GM12878 (cell line): ENCODE measurements at regions not wholly inside any gene's neighbourhood (a gene's known extent, or its start where the extent isn't known, plus 50 kb on each side); places are given as distances from the start of the nearest gene placed in this dataset.

Experiments
- ATAC-seq: fragments of 200-7000 bp; cut with Tn5 transposase; 3 replicates; pipeline ENCODE4 v1.9.1; 2020; ENCODE audit warnings: mild to moderate bottlenecking, moderate library complexity
- BruUV-seq: library from RNA; stranded (reverse); fragments of 400-500 nt; replicated peaks from 2 replicates; lab custom pipeline; 2021; lab: Mats Ljungman, UMichigan
- CTCF ChIA-PET: fragments of 300-600 bp; sonication (Branson Sonifier 250); formaldehyde crosslinking; extraction: SDS; loops from one replicate; lab custom pipeline; 2021; ENCODE audit warnings: inconsistent platforms; lab: Yijun Ruan, JAX
- POLR2A ChIA-PET: fragments of 350-600 bp; formaldehyde crosslinking; extraction: SDS; loops from one replicate; lab custom pipeline; 2021; ENCODE audit warnings: inconsistent platforms; lab: Charles Lee
- RAD21 ChIA-PET: fragments of 300-600 bp; sonication (Branson Sonifier 250); formaldehyde crosslinking; loops from one replicate; lab custom pipeline; 2023; ENCODE audit warnings: antibody characterized with exemption; ENCODE audit not compliant: unreplicated experiment; lab: Charles Lee
- SMC1A ChIA-PET: fragments of 300-600 bp; sonication (Branson Sonifier 250); formaldehyde crosslinking; loops from one replicate; lab custom pipeline; 2023; ENCODE audit not compliant: unreplicated experiment, uncharacterized antibody; lab: Charles Lee
- DNase-seq: peaks from one replicate; pipeline ENCODE4 v3.0.0-alpha.2; 2011; ENCODE audit warnings: low read depth, low spot score
- FAIRE-seq: peaks from 3 replicates; lab custom pipeline; 2011; peaks lifted over from hg19 to GRCh38; lab: Jason Lieb, UNC
- H2AFZ ChIP-seq: 2 replicates; pipeline ENCODE4 v1.6.0; 2011; ENCODE audit warnings: low read depth, low read length, control low read depth; ENCODE audit not compliant: control insufficient read depth
- H3K27ac ChIP-seq: 2 replicates; pipeline ENCODE4 v1.5.1; 2011; ENCODE audit warnings: control low read depth; ENCODE audit not compliant: control insufficient read depth, insufficient read depth
- H3K27me3 ChIP-seq, 2 experiments: replicated peaks in 1 of 2; 2 replicates each; pipeline versions ENCODE4 v1.6.0 to v1.6.1; 2011; ENCODE audit warnings: low read length in 1 of 2; ENCODE audit not compliant: control insufficient read depth in 2 of 2, insufficient read depth in 2 of 2
- H3K36me3 ChIP-seq, 2 experiments: 2 replicates each; pipeline ENCODE4 v1.5.1; 2011; ENCODE audit warnings: low read length in 1 of 2; ENCODE audit not compliant: control insufficient read depth in 2 of 2, insufficient read depth in 2 of 2
- H3K4me1 ChIP-seq: 2 replicates; pipeline ENCODE4 v1.6.1; 2011; ENCODE audit warnings: mild to moderate bottlenecking, low read length, moderate library complexity, mixed read lengths; ENCODE audit not compliant: control insufficient read depth, insufficient read depth
- H3K4me2 ChIP-seq: 2 replicates; pipeline ENCODE4 v1.6.0; 2011; ENCODE audit warnings: control low read depth; ENCODE audit not compliant: control insufficient read depth, insufficient read depth
- H3K4me3 ChIP-seq: fragments of 200-600 bp; sonication (generic); 2 replicates; pipeline ENCODE4 v1.5.1; 2016
- H3K79me2 ChIP-seq: 2 replicates; pipeline ENCODE4 v1.6.0; 2011; ENCODE audit warnings: low read length; ENCODE audit not compliant: control insufficient read depth, insufficient read depth
- H3K9ac ChIP-seq: 2 replicates; pipeline ENCODE4 v1.8.0; 2011; ENCODE audit warnings: low read length, control low read depth, mixed read lengths; ENCODE audit not compliant: control insufficient read depth, insufficient read depth
- H3K9me3 ChIP-seq: replicated peaks from 3 replicates; pipeline ENCODE4 v1.5.1; 2011; ENCODE audit warnings: mild to moderate bottlenecking, low read length; ENCODE audit not compliant: control insufficient read depth, insufficient read depth
- H4K20me1 ChIP-seq: 2 replicates; pipeline ENCODE4 v1.6.0; 2011; ENCODE audit not compliant: control insufficient read depth, insufficient read depth
- HCFC1 ChIP-seq: fragments of 150-350 bp; IDR thresholded peaks from 2 replicates; pipeline ENCODE4 v1.6.1; 2014; ENCODE audit warnings: low read length
- HDAC6 ChIP-seq: fragments of 200-600 bp; sonication (generic); IDR thresholded peaks from one replicate; pipeline ENCODE4 v1.8.0; 2017; ENCODE audit warnings: antibody characterized with exemption; ENCODE audit not compliant: unreplicated experiment
- NR2F1 ChIP-seq: fragments of 450-650 bp; conservative IDR thresholded peaks from 2 replicates; pipeline ENCODE4 v1.6.1; 2017; ENCODE audit warnings: mild to moderate bottlenecking
- RAD51 ChIP-seq: fragments of 450-650 bp; IDR thresholded peaks from 2 replicates; pipeline ENCODE4 v1.6.1; 2016; ENCODE audit warnings: moderate library complexity, mild to moderate bottlenecking, inconsistent platforms
- RFX5 ChIP-seq: IDR thresholded peaks from 2 replicates; pipeline ENCODE4 v1.6.1; 2011; ENCODE audit warnings: low read depth, low read length, improper control_type of control experiment
- in situ Hi-C: fragments of 300-500 bp; cut with MboI; formaldehyde crosslinking; loops from 9 replicates; pipeline ENCODE4 v1.14.3; 2018; ENCODE audit warnings: mixed read lengths
- intact Hi-C: fragments of 100-400 bp; cut with micrococcal nuclease; formaldehyde crosslinking; loops from one replicate; pipeline ENCODE4 v1.14.2; 2022; ENCODE audit not compliant: unreplicated experiment
- TF ChIP-seq, protein P1 (sequence below): IDR thresholded peaks from 2 replicates; pipeline ENCODE4 v1.6.1; 2012; ENCODE audit warnings: improper control_type of control experiment, low read depth, low read length; ENCODE audit not compliant: insufficient replicate concordance

DNA sequence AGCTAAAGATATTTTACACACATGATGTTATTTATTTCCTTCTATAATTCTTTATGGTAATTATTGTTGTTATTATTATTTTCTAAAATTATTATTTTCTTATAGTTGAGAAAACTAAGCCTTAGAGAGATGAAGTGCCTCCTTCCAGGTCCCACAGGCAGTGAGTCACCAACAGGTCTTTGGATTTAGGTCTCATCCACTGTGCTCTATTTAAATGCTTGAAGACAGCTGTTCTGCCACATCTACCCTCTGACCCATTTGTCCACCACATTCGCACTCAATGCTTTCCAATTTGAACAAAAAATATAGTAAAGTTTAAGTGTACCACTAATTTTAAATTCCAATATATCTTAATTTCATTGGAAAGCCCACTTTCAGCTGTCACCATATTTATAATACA lies 566.4 kb downstream of the PPARGC1A start (continued):
- TF ChIP-seq, protein P1, sequence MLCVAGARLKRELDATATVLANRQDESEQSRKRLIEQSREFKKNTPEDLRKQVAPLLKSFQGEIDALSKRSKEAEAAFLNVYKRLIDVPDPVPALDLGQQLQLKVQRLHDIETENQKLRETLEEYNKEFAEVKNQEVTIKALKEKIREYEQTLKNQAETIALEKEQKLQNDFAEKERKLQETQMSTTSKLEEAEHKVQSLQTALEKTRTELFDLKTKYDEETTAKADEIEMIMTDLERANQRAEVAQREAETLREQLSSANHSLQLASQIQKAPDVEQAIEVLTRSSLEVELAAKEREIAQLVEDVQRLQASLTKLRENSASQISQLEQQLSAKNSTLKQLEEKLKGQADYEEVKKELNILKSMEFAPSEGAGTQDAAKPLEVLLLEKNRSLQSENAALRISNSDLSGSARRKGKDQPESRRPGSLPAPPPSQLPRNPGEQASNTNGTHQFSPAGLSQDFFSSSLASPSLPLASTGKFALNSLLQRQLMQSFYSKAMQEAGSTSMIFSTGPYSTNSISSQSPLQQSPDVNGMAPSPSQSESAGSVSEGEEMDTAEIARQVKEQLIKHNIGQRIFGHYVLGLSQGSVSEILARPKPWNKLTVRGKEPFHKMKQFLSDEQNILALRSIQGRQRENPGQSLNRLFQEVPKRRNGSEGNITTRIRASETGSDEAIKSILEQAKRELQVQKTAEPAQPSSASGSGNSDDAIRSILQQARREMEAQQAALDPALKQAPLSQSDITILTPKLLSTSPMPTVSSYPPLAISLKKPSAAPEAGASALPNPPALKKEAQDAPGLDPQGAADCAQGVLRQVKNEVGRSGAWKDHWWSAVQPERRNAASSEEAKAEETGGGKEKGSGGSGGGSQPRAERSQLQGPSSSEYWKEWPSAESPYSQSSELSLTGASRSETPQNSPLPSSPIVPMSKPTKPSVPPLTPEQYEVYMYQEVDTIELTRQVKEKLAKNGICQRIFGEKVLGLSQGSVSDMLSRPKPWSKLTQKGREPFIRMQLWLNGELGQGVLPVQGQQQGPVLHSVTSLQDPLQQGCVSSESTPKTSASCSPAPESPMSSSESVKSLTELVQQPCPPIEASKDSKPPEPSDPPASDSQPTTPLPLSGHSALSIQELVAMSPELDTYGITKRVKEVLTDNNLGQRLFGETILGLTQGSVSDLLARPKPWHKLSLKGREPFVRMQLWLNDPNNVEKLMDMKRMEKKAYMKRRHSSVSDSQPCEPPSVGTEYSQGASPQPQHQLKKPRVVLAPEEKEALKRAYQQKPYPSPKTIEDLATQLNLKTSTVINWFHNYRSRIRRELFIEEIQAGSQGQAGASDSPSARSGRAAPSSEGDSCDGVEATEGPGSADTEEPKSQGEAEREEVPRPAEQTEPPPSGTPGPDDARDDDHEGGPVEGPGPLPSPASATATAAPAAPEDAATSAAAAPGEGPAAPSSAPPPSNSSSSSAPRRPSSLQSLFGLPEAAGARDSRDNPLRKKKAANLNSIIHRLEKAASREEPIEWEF = no peak
- TF ChIP-seq RFX5 (no peak), RAD51 (no peak), NR2F1 (no peak)

DNA sequence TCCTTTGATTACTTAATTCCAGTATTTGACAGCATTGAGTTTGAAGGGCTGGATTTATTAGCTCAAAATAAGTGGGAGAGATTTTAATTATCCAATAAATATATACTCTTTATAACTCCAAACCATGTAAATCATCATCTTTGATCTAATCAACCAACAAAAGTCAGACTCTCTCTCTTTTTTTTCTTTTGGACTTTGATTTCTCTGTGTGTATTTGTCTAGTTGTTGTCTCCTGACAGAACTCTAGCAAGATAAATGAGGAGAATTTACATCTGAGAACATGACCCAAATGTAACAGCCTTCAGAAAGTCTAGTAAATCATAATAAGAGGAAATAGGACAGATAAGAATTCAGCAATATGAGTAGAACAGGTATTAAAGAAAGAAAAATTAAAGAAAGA lies 567.1 kb downstream of the PPARGC1A start:
- no TSS peak for BruUV-seq
- CTCF ChIA-PET = interaction anchor here (0.6 to 1.9 kb wide), 2 partner anchors 10 to 327 kb away, joined by 3 to 6 read pairs; no protein-coding TSS in a partner anchor
- no peaks in the 10 kb centered on the region for H3K9me3 ChIP-seq
- no peaks in the 10 kb centered on the region for H3K4me1 ChIP-seq
- H3K4me3 ChIP-seq = no peak overlapping the region
- H3K36me3 ChIP-seq = no peaks in the 10 kb centered on the region
- no peak overlapping the region for H2AFZ ChIP-seq
- TF ChIP-seq HDAC6 (no peak), HCFC1 (no peak)
- POLR2A ChIA-PET = no interaction called here
- SMC1A ChIA-PET = interaction anchor here (0.9 to 6.7 kb wide), 7 partner anchors 10 to 282 kb away, joined by 3 to 44 read pairs (median 3); no protein-coding TSS in a partner anchor
- intact Hi-C loops (no loop called here), in situ Hi-C loops (no loop called here)
- ATAC-seq (no peak), DNase-seq (no peak), FAIRE-seq (no peak)
- no peak overlapping the region for H3K9ac ChIP-seq
- H3K27ac ChIP-seq = no peak overlapping the region
- no peaks in the 10 kb centered on the region for H3K27me3 ChIP-seq
- H3K79me2 ChIP-seq = no peaks in the 10 kb centered on the region
- RAD21 ChIA-PET = no interaction called here
- H4K20me1 ChIP-seq = no peaks in the 10 kb centered on the region
- no peak overlapping the region for H3K4me2 ChIP-seq
